A549 (cell line): ENCODE measurements at regions not wholly inside any gene's neighbourhood (a gene's known extent, or its start where the extent isn't known, plus 50 kb on each side); places are given as distances from the start of the nearest gene placed in this dataset.
"Not testable (repeated sequence)": the region's sequence is repeated elsewhere in the genome, so short reads cannot be mapped to it uniquely, and the experiment has no call there.

ENCODE experiments used
- ATAC-seq, 2 experiments: fragments of 200-7000 bp in 1 of 2; fragments of >200 bp in 1 of 2; cut with Nextera tagmentation in 1 of 2; cut with Tn5 transposase in 1 of 2; 3 replicates each; pipeline versions ENCODE4 v1.8.0 to v1.9.1; 2018 to 2020; ENCODE audit warnings: mild to moderate bottlenecking in 1 of 2, moderate library complexity in 1 of 2
- CTCF ChIA-PET: fragments of 300-600 bp; sonication (Branson Sonifier 250); formaldehyde crosslinking; extraction: SDS; loops from one replicate; lab custom pipeline; 2021; ENCODE audit warnings: antibody characterized with exemption, inconsistent platforms; lab: Yijun Ruan, JAX
- POLR2A ChIA-PET: fragments of 350-600 bp; formaldehyde crosslinking; extraction: SDS; loops from one replicate; lab custom pipeline; 2021; ENCODE audit warnings: antibody characterized with exemption, inconsistent platforms; lab: Yijun Ruan, JAX
- DNase-seq, 2 experiments: peaks; one replicate each; pipeline versions ENCODE4 v3.0.0 to v3.0.0-alpha.2; 2011 to 2016; ENCODE audit warnings: low read depth in 1 of 2, low spot score in 1 of 2
- FAIRE-seq: peaks from 2 replicates; lab custom pipeline; 2011; peaks lifted over from hg19 to GRCh38; lab: Jason Lieb, UNC
- H3K27ac ChIP-seq, 2 experiments: fragments of >200 bp; sonication (Bioruptor Twin); formaldehyde crosslinking; 3 replicates each; pipeline ENCODE4 v1.5.1; 2016 to 2017
- H3K4me1 ChIP-seq: fragments of >200 bp; sonication (Bioruptor Twin); formaldehyde crosslinking; 3 replicates; pipeline ENCODE4 v1.6.1; 2016
- H3K4me2 ChIP-seq: fragments of >200 bp; sonication (Bioruptor Twin); formaldehyde crosslinking; 3 replicates; pipeline ENCODE4 v1.6.1; 2016
- H3K4me3 ChIP-seq: fragments of >200 bp; sonication (Bioruptor Twin); formaldehyde crosslinking; 3 replicates; pipeline ENCODE4 v1.5.1; 2016
- H3K9me3 ChIP-seq: fragments of >200 bp; sonication (Bioruptor Twin); formaldehyde crosslinking; 3 replicates; pipeline ENCODE4 v1.6.1; 2016
- ATOH8 ChIP-seq: fragments of 250-450 bp; sonication (Bioruptor Pico); IDR thresholded peaks from 2 replicates; pipeline ENCODE4 v1.5.0; 2020; ENCODE audit warnings: low read depth, mild to moderate bottlenecking, moderate library complexity
- CTCF ChIP-seq: fragments of >200 bp; sonication (Bioruptor Twin); formaldehyde crosslinking; IDR thresholded peaks from 3 replicates; pipeline ENCODE4 v1.5.1; 2016
- E2F6 ChIP-seq: IDR thresholded peaks from 2 replicates; pipeline ENCODE4 v1.6.1; 2012; ENCODE audit warnings: low read depth, borderline replicate concordance
- EP300 ChIP-seq, 2 experiments: fragments of >200 bp; sonication (Bioruptor Twin); formaldehyde crosslinking; IDR thresholded peaks; 2 replicates in 1 of 2; 3 replicates in 1 of 2; pipeline ENCODE4 v1.6.1; 2016 to 2017
- FOSL2 ChIP-seq, 2 experiments: fragments of 450-650 bp in 1 of 2; fragments of >200 bp in 1 of 2; sonication (Bioruptor Twin) in 1 of 2; formaldehyde crosslinking; IDR thresholded peaks; 2 replicates each; pipeline versions ENCODE4 v1.5.0 to v1.6.1; 2016 to 2020; ENCODE audit warnings: mild to moderate bottlenecking in 1 of 2, moderate library complexity in 1 of 2
- FOXS1 ChIP-seq: fragments of 250-450 bp; sonication (Bioruptor Pico); IDR thresholded peaks from 2 replicates; pipeline ENCODE4 v1.5.0; 2020; ENCODE audit warnings: mild to moderate bottlenecking, moderate library complexity
- GATA3 ChIP-seq: IDR thresholded peaks from 2 replicates; pipeline ENCODE4 v1.6.1; 2012; ENCODE audit warnings: borderline replicate concordance
- HES2 ChIP-seq: fragments of >200 bp; sonication (Bioruptor Twin); formaldehyde crosslinking; IDR thresholded peaks from 2 replicates; pipeline ENCODE4 v1.6.1; 2016
- HMGXB4 ChIP-seq: fragments of 250-450 bp; sonication (Bioruptor Pico); IDR thresholded peaks from 2 replicates; pipeline ENCODE4 v1.5.0; 2021; ENCODE audit warnings: mild to moderate bottlenecking, moderate library complexity, borderline replicate concordance
- HOXB5 ChIP-seq: fragments of 250-450 bp; sonication (Bioruptor Pico); IDR thresholded peaks from 2 replicates; pipeline ENCODE4 v1.5.0; 2020; ENCODE audit warnings: mild to moderate bottlenecking, moderate library complexity
- KDM5A ChIP-seq: fragments of 200-600 bp; sonication (generic); IDR thresholded peaks from 2 replicates; pipeline ENCODE4 v1.6.1; 2016; ENCODE audit warnings: antibody characterized with exemption, mild to moderate bottlenecking
- MAFK ChIP-seq: fragments of 450-650 bp; IDR thresholded peaks from 2 replicates; pipeline ENCODE4 v1.6.1; 2014; ENCODE audit not compliant: partially characterized antibody
- NFE2L2 ChIP-seq: fragments of 150-350 bp; conservative IDR thresholded peaks from 2 replicates; pipeline ENCODE4 v1.6.1; 2014; ENCODE audit warnings: low read length
- PHF8 ChIP-seq: fragments of 200-600 bp; sonication (generic); IDR thresholded peaks from 2 replicates; pipeline ENCODE4 v1.6.1; 2016; ENCODE audit warnings: low read depth, mild to moderate bottlenecking, antibody characterized with exemption, moderate library complexity, borderline replicate concordance
- POLR2A ChIP-seq: IDR thresholded peaks from 2 replicates; pipeline ENCODE4 v1.6.1; 2012; ENCODE audit warnings: mild to moderate bottlenecking, low read length
- RAD21 ChIP-seq, 2 experiments: fragments of >200 bp in 1 of 2; sonication (Bioruptor Twin) in 1 of 2; formaldehyde crosslinking in 1 of 2; IDR thresholded peaks in 1 of 2; conservative IDR thresholded peaks in 1 of 2; 2 replicates in 1 of 2; 3 replicates in 1 of 2; pipeline ENCODE4 v1.6.1; 2012 to 2018; ENCODE audit warnings: inconsistent platforms in 1 of 2
- RNF2 ChIP-seq: fragments of 200-600 bp; sonication (generic); IDR thresholded peaks from 2 replicates; pipeline ENCODE4 v1.6.1; 2016; ENCODE audit warnings: low read depth, mild to moderate bottlenecking, antibody characterized with exemption, moderate library complexity, borderline replicate concordance
- SMC3 ChIP-seq: fragments of >200 bp; sonication (Bioruptor Twin); formaldehyde crosslinking; IDR thresholded peaks from 3 replicates; pipeline ENCODE4 v1.6.1; 2018; ENCODE audit warnings: inconsistent platforms
- TP53 ChIP-seq: fragments of 250-450 bp; sonication (Bioruptor Pico); IDR thresholded peaks from 2 replicates; pipeline ENCODE4 v1.5.0; 2021; ENCODE audit warnings: mild to moderate bottlenecking, moderate library complexity
- WGBS: methylation state at CpG from one replicate; pipeline ENCODE4 v1.1.6; 2017; ENCODE audit errors: missing lambda C conversion rate; 5-methylcytosine and 5-hydroxymethylcytosine counted together
- TF ChIP-seq, protein P1 (sequence below): IDR thresholded peaks from 2 replicates; pipeline ENCODE4 v1.6.1; 2012

DNA sequence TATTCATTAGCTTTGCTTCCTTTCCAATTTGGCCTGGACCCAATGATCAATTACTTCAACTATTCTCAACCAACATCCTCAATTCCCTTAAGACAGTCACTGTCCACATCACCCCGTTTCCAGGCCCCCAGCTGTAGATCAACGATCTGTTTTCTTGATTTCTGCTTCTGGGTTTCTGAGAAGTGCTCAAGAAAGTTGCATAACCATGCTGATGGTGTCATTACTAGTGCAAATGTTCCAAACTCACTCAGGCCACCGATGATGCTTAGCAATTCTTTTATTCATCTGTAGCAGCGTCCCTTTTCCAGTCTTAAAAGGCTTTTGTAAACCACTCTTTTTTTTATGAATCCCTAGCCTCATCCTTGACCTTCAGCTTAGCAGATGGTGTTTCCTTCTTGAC is 155.8 kb upstream of the PTGFR start:
- CTCF ChIA-PET, result no interaction called here
- 0% methylated on average over 4 of the region's 4 CpGs for WGBS
- Histone ChIP-seq H3K9me3 (no peaks in the 10 kb centered on the region), H3K4me1 (no peaks in the 10 kb centered on the region), H3K4me3 (no peak overlapping the region), H3K27ac (no peak overlapping the region), H3K4me2 (no peak overlapping the region)
- no peak for DNase-seq
- FAIRE-seq, result no peak
- TF ChIP-seq TP53 (CRISPR knock-in tag) (no peak), FOXS1 (CRISPR knock-in tag) (no peak), GATA3 (no peak), FOSL2 (IDR thresholded peaks at IDR 0.05) (no peak), FOSL2 (CRISPR knock-in tag; IDR thresholded peaks at IDR 0.05) (no peak), HOXB5 (CRISPR knock-in tag) (no peak), KDM5A (no peak), PHF8 (no peak), HMGXB4 (CRISPR knock-in tag) (no peak), EP300 (IDR thresholded peaks at IDR 0.05) (no peak), NFE2L2 (no peak), POLR2A (no peak), E2F6 (no peak), HES2 (no peak), MAFK (no peak), RNF2 (no peak), SMC3 (no peak), CTCF (no peak), ATOH8 (no peak), RAD21 (conservative IDR thresholded peaks at IDR 0.05 in 1 of 2, IDR thresholded peaks at IDR 0.05 in 1 of 2) (no peak)
- TF ChIP-seq, protein P1, sequence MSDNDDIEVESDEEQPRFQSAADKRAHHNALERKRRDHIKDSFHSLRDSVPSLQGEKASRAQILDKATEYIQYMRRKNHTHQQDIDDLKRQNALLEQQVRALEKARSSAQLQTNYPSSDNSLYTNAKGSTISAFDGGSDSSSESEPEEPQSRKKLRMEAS, result no peak
- ATAC-seq, result no peak
- POLR2A ChIA-PET, result no interaction called here

DNA sequence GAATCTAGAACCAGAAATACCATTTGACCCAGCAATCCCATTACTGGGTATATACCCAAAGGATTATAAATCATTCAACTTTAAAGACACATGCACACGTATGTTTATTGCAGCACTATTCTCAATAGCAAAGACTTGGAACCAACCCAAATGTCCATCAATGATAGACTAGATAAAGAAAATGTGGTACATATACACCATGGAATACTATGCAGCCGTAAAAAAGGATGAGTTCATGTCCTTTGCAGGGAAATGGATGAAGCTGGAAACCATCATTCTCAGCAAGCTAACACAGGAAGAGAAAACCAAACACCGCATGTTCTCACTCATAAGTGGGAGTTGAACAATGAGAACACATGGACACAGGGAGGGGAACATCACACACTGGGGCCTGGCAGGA is 154.0 kb upstream of the PTGFR start:
- H3K4me1 ChIP-seq, H3K9me3 ChIP-seq, DNase-seq, CTCF ChIA-PET, H3K4me2 ChIP-seq, POLR2A ChIA-PET, H3K4me3 ChIP-seq, FAIRE-seq, ATAC-seq, H3K27ac ChIP-seq: not testable (repeated sequence)
- WGBS, result 40% methylated on average over 3 of the region's 3 CpGs
